Fibroblast of the aortic adventitia (primary cell): ENCODE measurements at regions not wholly inside any gene's neighbourhood (a gene's known extent, or its start where the extent isn't known, plus 50 kb on each side); places are given as distances from the start of the nearest gene placed in this dataset.

Experiments
- DNase-seq: peaks from one replicate; pipeline ENCODE4 v3.0.0-alpha.2; 2010; ENCODE audit warnings: low read depth
- H3K4me3 ChIP-seq: 2 replicates; pipeline ENCODE4 v1.5.1; 2011; ENCODE audit warnings: low read depth, mild to moderate bottlenecking, control low read depth, low read length, moderate library complexity
- TF ChIP-seq, protein P1 (sequence below): IDR thresholded peaks from 2 replicates; pipeline ENCODE4 v1.5.1; 2011; ENCODE audit warnings: mild to moderate bottlenecking, low read length, control low read depth, inconsistent platforms; ENCODE audit not compliant: insufficient read depth

DNA sequence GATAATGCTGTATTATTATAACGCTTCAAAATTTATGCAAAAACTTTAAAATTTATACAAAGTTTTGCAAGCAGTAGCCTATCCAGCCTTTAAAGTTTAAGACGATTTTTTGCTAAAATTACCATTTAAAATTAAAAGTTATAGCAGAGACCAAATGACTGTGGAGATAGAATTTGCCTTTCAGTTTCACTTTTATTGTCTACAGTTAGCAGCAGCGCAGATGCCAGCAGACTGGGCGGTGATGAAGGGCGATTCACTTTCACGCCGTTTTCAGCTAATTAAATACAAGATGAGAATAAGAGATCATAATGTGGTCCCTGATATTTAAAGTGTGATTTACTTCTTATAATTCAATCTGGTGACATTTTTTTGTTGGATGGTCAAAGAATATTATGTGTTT lies 1381.5 kb upstream of the ADGRL3 start:
- TF ChIP-seq, protein P1, sequence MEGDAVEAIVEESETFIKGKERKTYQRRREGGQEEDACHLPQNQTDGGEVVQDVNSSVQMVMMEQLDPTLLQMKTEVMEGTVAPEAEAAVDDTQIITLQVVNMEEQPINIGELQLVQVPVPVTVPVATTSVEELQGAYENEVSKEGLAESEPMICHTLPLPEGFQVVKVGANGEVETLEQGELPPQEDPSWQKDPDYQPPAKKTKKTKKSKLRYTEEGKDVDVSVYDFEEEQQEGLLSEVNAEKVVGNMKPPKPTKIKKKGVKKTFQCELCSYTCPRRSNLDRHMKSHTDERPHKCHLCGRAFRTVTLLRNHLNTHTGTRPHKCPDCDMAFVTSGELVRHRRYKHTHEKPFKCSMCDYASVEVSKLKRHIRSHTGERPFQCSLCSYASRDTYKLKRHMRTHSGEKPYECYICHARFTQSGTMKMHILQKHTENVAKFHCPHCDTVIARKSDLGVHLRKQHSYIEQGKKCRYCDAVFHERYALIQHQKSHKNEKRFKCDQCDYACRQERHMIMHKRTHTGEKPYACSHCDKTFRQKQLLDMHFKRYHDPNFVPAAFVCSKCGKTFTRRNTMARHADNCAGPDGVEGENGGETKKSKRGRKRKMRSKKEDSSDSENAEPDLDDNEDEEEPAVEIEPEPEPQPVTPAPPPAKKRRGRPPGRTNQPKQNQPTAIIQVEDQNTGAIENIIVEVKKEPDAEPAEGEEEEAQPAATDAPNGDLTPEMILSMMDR: no peak
- H3K4me3 ChIP-seq: no peak overlapping the region
- no peak for DNase-seq

GRCh38 chr4:59823311-59823710 lies 1376.8 kb upstream of the ADGRL3 start:
- no peak for DNase-seq
- TF ChIP-seq, protein P1: no peak
- no peak overlapping the region for H3K4me3 ChIP-seq

GRCh38 chr4:59825104-59825503 lies 1375.0 kb upstream of the ADGRL3 start:
- DNase-seq: no peak
- TF ChIP-seq, protein P1: no peak
- no peak overlapping the region for H3K4me3 ChIP-seq

DNA sequence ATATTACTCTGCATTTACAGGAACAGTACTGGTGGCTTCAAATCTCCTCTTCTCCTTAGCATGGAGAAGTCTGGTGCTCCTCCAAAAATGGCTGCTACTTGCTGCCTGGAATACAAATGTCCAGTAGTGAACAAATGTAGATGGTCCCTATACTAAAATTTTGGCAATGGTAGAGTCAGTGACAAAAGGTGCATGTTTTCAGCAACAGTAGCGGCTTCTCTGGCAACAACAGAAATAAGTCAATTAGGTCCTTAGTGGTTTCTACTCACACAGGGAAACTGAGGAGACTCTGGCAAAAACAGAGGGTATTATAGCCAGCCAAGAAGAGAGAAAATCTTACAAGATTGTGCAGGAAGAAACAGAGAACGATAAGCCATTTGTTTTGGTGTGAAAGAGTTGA lies 1368.4 kb upstream of the ADGRL3 start:
- DNase-seq: no peak
- TF ChIP-seq, protein P1: no peak
- no peak overlapping the region for H3K4me3 ChIP-seq

- H3K4me3 ChIP-seq: no peak overlapping the region
- no peak for DNase-seq
- TF ChIP-seq, protein P1: no peak
These were observed 1365.2 kb upstream of the ADGRL3 start for GRCh38 chr4:59834943-59835342.

GRCh38 chr4:59837751-59838150 lies 1362.4 kb upstream of the ADGRL3 start:
- no peak for DNase-seq

DNA sequence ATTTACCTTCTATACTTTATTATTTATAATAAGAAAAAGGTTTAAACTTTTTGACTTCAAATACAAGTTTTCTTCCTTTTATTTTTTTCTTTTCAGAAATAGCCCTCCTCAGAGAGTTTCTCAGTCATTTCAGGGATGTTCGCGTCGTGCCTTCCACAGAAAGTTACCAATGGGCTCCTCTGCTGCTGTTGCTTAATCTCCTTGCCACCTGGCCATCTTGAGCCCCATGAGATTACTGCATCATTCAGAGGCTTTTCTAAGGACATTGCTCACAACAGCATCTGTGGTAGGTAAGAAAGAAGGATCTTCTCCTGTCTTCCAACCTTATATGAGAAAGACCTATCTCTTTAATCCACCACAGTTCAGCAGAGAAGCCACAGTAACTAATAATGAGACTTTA lies 1361.9 kb upstream of the ADGRL3 start:
- TF ChIP-seq, protein P1: no peak
- no peak for DNase-seq
- H3K4me3 ChIP-seq: no peak overlapping the region

More at GRCh38 chr4:59837751-59838150, 1362.4 kb upstream of the ADGRL3 start:
- TF ChIP-seq, protein P1: no peak
- no peak overlapping the region for H3K4me3 ChIP-seq
